SK-N-SH (cell line): ENCODE measurements at regions not wholly inside any gene's neighbourhood (a gene's known extent, or its start where the extent isn't known, plus 50 kb on each side); places are given as distances from the start of the nearest gene placed in this dataset.

Source experiments
- FOXM1 ChIP-seq: IDR thresholded peaks from 2 replicates; pipeline ENCODE4 v1.4.0; 2012; ENCODE audit warnings: low read depth, mild to moderate bottlenecking
- RAD21 ChIP-seq: IDR thresholded peaks from 2 replicates; pipeline ENCODE4 v1.6.1; 2012; ENCODE audit warnings: mild to moderate bottlenecking, low read length
- YY1 ChIP-seq: IDR thresholded peaks from 2 replicates; pipeline ENCODE4 v1.4.0; 2012; ENCODE audit warnings: low read depth, mild to moderate bottlenecking
- TF ChIP-seq, protein P1 (sequence below): IDR thresholded peaks from 2 replicates; pipeline ENCODE4; 2012
- TF ChIP-seq, protein P2 (sequence below): fragments of 150-350 bp; IDR thresholded peaks from 2 replicates; pipeline ENCODE4 v1.6.1; 2016; ENCODE audit warnings: mild to moderate bottlenecking, low read depth, low read length
- TF ChIP-seq, protein P3 (sequence below): fragments of 200-600 bp; sonication (generic); IDR thresholded peaks from 2 replicates; pipeline ENCODE4 v1.6.1; 2017; ENCODE audit warnings: antibody characterized with exemption, mild to moderate bottlenecking, moderate library complexity
- TF ChIP-seq, protein P4 (sequence below): fragments of 150-350 bp; IDR thresholded peaks from 2 replicates; pipeline ENCODE4 v1.6.1; 2017; ENCODE audit warnings: antibody characterized with exemption, low read length, low read depth, borderline replicate concordance

DNA sequence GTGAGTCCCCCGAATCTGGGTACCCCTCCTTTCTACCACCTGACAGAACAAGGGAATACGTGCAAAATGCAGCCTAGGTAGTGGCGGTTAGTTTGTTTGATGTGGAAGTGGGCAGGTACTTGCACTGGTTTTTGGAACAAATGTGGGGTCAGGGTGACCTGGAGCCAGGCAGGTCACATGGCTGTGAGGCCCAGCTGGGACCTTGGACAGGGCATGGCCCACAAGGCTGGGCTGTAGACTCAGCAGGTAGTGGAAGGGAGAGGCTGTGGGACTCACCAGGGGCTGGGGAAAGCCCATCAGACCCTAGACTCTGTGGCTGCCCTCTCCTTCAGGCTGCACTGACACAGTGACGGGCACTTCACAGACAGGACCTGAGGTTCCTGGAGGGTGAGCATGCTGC is 159.9 kb upstream of the ADCY1 start:
- TF ChIP-seq FOXM1 (no peak), YY1 (no peak), RAD21 (no peak)
- TF ChIP-seq, protein P1, sequence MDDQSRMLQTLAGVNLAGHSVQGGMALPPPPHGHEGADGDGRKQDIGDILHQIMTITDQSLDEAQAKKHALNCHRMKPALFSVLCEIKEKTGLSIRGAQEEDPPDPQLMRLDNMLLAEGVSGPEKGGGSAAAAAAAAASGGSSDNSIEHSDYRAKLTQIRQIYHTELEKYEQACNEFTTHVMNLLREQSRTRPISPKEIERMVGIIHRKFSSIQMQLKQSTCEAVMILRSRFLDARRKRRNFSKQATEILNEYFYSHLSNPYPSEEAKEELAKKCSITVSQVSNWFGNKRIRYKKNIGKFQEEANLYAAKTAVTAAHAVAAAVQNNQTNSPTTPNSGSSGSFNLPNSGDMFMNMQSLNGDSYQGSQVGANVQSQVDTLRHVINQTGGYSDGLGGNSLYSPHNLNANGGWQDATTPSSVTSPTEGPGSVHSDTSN = no peak
- TF ChIP-seq, protein P2, sequence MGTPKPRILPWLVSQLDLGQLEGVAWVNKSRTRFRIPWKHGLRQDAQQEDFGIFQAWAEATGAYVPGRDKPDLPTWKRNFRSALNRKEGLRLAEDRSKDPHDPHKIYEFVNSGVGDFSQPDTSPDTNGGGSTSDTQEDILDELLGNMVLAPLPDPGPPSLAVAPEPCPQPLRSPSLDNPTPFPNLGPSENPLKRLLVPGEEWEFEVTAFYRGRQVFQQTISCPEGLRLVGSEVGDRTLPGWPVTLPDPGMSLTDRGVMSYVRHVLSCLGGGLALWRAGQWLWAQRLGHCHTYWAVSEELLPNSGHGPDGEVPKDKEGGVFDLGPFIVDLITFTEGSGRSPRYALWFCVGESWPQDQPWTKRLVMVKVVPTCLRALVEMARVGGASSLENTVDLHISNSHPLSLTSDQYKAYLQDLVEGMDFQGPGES = no peak
- TF ChIP-seq, protein P3, sequence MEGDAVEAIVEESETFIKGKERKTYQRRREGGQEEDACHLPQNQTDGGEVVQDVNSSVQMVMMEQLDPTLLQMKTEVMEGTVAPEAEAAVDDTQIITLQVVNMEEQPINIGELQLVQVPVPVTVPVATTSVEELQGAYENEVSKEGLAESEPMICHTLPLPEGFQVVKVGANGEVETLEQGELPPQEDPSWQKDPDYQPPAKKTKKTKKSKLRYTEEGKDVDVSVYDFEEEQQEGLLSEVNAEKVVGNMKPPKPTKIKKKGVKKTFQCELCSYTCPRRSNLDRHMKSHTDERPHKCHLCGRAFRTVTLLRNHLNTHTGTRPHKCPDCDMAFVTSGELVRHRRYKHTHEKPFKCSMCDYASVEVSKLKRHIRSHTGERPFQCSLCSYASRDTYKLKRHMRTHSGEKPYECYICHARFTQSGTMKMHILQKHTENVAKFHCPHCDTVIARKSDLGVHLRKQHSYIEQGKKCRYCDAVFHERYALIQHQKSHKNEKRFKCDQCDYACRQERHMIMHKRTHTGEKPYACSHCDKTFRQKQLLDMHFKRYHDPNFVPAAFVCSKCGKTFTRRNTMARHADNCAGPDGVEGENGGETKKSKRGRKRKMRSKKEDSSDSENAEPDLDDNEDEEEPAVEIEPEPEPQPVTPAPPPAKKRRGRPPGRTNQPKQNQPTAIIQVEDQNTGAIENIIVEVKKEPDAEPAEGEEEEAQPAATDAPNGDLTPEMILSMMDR = no peak
- TF ChIP-seq, protein P4, sequence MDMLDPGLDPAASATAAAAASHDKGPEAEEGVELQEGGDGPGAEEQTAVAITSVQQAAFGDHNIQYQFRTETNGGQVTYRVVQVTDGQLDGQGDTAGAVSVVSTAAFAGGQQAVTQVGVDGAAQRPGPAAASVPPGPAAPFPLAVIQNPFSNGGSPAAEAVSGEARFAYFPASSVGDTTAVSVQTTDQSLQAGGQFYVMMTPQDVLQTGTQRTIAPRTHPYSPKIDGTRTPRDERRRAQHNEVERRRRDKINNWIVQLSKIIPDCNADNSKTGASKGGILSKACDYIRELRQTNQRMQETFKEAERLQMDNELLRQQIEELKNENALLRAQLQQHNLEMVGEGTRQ = no peak
